Left ventricle myocardium inferior (tissue), 1 donor: ENCODE measurements at regions not wholly inside any gene's neighbourhood (a gene's known extent, or its start where the extent isn't known, plus 50 kb on each side); places are given as distances from the start of the nearest gene placed in this dataset.

ENCODE experiments used
- DNase-seq: peaks from one replicate; pipeline ENCODE4 v3.0.0-alpha.2; 2020
- H3K27ac ChIP-seq: fragments of 200-600 bp; replicated peaks from 2 replicates; pipeline ENCODE4 v1.8.0; 2021
- H3K27me3 ChIP-seq: fragments of 200-600 bp; 2 replicates; pipeline ENCODE4 v1.8.0; 2021; ENCODE audit warnings: low read depth
- H3K36me3 ChIP-seq: fragments of 200-600 bp; 2 replicates; pipeline ENCODE4 v1.8.0; 2021
- H3K4me1 ChIP-seq: fragments of 200-600 bp; 2 replicates; pipeline ENCODE4 v1.8.0; 2021
- H3K4me3 ChIP-seq: fragments of 200-600 bp; 2 replicates; pipeline ENCODE4 v1.8.0; 2021; ENCODE audit warnings: mild to moderate bottlenecking, moderate library complexity
- H3K9me3 ChIP-seq: fragments of 200-600 bp; replicated peaks from 2 replicates; pipeline ENCODE4 v1.8.0; 2021
- intact Hi-C: fragments of 100-400 bp; cut with micrococcal nuclease; formaldehyde crosslinking; loops from one replicate; pipeline ENCODE4 v1.11.0; 2022
- TF ChIP-seq, protein P1 (sequence below): fragments of 200-600 bp; IDR thresholded peaks from 2 replicates; pipeline ENCODE4 v1.8.0; 2021; ENCODE audit warnings: antibody characterized with exemption, mild to moderate bottlenecking, borderline replicate concordance
- donor health status: DM: no; HTN: yes; CAD: no; lungs with severe emphysema.

DNA sequence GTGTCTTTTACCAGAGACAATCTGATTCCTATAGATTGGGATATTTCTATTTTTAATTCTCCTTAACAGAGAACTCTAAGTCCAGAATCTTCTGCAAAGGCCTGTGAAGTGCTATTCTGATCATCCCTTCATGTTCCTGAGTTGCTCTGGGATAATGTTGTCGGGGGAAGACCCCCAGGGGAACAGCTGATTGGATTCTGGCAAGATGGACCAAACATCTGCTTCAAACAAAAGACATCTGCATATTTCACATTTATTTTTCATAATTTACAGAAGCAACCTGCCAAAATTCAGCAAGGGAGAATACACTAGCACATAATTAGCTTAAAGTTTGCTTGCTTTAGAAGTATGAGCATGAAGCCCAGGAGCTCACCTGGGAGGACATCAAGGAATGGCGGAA, 116.0 kb upstream of the ETAA1 start:
- H3K36me3 ChIP-seq, result no peaks in the 10 kb centered on the region
- DNase-seq, result no peak
- intact Hi-C loops, result no loop called here
- no peaks in the 10 kb centered on the region for H3K9me3 ChIP-seq
- TF ChIP-seq, protein P1, sequence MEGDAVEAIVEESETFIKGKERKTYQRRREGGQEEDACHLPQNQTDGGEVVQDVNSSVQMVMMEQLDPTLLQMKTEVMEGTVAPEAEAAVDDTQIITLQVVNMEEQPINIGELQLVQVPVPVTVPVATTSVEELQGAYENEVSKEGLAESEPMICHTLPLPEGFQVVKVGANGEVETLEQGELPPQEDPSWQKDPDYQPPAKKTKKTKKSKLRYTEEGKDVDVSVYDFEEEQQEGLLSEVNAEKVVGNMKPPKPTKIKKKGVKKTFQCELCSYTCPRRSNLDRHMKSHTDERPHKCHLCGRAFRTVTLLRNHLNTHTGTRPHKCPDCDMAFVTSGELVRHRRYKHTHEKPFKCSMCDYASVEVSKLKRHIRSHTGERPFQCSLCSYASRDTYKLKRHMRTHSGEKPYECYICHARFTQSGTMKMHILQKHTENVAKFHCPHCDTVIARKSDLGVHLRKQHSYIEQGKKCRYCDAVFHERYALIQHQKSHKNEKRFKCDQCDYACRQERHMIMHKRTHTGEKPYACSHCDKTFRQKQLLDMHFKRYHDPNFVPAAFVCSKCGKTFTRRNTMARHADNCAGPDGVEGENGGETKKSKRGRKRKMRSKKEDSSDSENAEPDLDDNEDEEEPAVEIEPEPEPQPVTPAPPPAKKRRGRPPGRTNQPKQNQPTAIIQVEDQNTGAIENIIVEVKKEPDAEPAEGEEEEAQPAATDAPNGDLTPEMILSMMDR, result no peak
- no peak overlapping the region for H3K27ac ChIP-seq
- H3K4me3 ChIP-seq, result no peak overlapping the region
- no peaks in the 10 kb centered on the region for H3K27me3 ChIP-seq
- H3K4me1 ChIP-seq, result no peaks in the 10 kb centered on the region

DNA sequence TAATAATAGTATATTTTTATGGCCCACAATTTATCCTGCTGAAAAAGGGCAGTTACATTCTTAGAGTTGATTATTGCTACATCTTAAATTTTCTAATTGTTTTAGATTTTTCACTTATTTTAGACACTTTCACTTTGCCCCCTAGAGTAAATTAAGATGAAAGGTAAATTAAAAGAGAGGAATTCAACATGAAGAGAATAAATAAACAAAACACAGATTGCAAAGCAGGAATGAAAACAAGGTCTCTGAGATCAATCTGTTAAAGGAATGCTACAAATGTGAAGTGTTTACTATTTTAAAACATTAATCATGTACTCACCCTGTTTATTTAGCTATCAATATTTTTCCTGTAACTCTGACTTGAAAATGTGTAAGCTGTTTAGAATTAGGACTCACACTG, 113.5 kb upstream of the ETAA1 start:
- no peaks in the 10 kb centered on the region for H3K36me3 ChIP-seq
- H3K4me3 ChIP-seq, result no peak overlapping the region
- TF ChIP-seq, protein P1, result no peak
- no peaks in the 10 kb centered on the region for H3K9me3 ChIP-seq
- intact Hi-C loops, result no loop called here
- no peak overlapping the region for H3K27ac ChIP-seq
- no peaks in the 10 kb centered on the region for H3K27me3 ChIP-seq
- H3K4me1 ChIP-seq, result no peaks in the 10 kb centered on the region
- DNase-seq, result no peak

DNA sequence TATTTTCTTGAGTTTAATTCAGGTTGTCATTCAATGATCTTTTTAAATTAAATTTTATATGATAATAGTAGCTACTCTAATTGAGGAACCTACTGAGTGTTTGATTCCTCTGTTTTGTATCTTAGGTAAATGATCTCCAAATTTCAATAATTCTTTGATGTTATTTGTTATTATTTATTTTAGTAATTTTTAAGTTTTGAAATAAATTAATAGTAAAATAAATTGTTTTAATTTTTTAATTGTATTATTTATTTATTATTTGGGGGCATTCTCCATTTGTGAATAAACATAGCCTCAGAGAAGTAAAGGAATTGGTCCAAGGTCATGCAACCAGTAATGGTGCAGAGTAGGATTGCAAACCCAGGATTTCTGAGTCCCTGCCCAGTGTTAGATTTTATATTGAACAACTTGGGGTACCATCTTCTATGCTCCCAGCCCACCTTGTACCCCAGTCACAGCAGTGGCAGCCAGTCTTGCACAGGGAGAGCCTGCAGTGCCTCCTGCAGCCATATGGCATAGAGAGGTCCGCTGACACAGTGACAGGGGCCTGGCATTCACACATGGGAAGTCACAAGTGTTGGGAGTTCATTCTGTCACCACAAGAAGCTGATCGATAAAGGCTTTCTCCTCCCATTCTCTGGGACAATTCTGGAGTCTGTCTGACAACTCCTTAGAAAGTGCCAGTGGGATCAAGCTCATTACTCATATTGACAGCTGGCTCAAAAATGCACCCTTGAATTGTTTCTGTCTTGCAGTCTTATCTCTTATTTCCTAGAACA, 110.0 kb upstream of the ETAA1 start:
- Histone ChIP-seq H3K36me3 (no peaks in the 10 kb centered on the region), H3K27ac (no peak overlapping the region), H3K4me1 (no peaks in the 10 kb centered on the region), H3K9me3 (no peaks in the 10 kb centered on the region), H3K27me3 (peaks cover 4% of the 10 kb centered on the region), H3K4me3 (no peak overlapping the region)
- TF ChIP-seq, protein P1, result no peak
- DNase-seq, result no peak
- intact Hi-C loops, result no loop called here

DNA sequence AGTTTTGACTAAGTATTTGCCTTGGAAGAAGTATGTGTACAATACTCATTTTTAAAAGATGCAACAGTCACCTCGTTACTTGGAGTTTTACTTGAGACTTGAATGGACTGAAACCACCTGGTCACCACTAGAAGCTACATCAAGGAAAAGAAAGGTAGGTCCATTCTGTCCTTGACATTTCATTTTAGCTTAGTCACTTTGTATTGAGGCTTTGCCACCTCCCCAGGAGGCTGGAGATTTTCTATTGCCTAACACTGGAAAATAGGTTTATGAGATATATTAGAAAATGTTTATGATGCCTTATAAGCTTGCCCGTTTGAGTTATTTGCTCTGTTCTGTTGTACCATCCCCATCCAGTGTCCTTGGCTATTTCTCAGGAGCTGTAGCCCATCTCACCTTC, 107.9 kb upstream of the ETAA1 start:
- H3K4me1 ChIP-seq, result no peaks in the 10 kb centered on the region
- H3K36me3 ChIP-seq, result no peaks in the 10 kb centered on the region
- H3K27me3 ChIP-seq, result peaks cover 4% of the 10 kb centered on the region
- no peaks in the 10 kb centered on the region for H3K9me3 ChIP-seq
- TF ChIP-seq, protein P1, result no peak
- DNase-seq, result no peak
- no peak overlapping the region for H3K27ac ChIP-seq
- intact Hi-C loops, result no loop called here
- no peak overlapping the region for H3K4me3 ChIP-seq

DNA sequence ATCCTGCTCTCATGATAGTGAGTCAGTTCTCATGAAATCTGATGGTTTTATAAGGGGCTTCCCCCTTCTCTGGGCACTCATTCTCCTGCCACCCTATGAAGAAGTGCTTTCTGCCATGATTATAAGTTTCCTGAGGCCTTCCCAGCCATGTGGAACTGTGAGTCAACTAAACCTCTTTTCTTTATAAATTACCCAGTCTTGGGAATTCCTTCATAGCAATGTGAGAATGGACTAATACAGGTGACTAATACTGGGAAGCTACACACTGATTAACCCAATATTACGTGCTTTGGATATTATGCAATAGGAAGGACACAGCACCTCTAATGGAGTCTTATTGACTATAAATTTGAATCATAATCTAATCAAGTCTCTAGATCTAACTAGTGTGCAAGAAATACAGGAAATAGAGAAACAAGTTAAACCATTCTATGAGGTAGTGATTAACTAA, 107.2 kb upstream of the ETAA1 start:
- no peaks in the 10 kb centered on the region for H3K36me3 ChIP-seq
- intact Hi-C loops, result no loop called here
- H3K27me3 ChIP-seq, result peaks cover 4% of the 10 kb centered on the region

More for the DNA sequence above, 107.2 kb upstream of the ETAA1 start:
- Histone ChIP-seq H3K4me3 (no peak overlapping the region), H3K27ac (no peak overlapping the region), H3K4me1 (no peaks in the 10 kb centered on the region), H3K9me3 (no peaks in the 10 kb centered on the region)
- TF ChIP-seq, protein P1, result no peak
- DNase-seq, result no peak
